Neural progenitor cell (in vitro differentiated cells): ENCODE measurements at regions not wholly inside any gene's neighbourhood (a gene's known extent, or its start where the extent isn't known, plus 50 kb on each side); places are given as distances from the start of the nearest gene placed in this dataset.

Experiments
- CTCF ChIP-seq: fragments of 200-600 bp; sonication (generic); IDR thresholded peaks from 2 replicates; pipeline ENCODE4 v1.5.1; 2017; ENCODE audit warnings: antibody characterized with exemption, mild to moderate bottlenecking
- EZH2phosphoT487 ChIP-seq: fragments of 200-600 bp; sonication (generic); IDR thresholded peaks from 2 replicates; pipeline ENCODE4 v1.6.1; 2017; ENCODE audit warnings: antibody characterized with exemption

GRCh38 chr1:218755128-218755527 is 410.0 kb downstream of the TGFB2 start:
- TF ChIP-seq EZH2phosphoT487 (no peak), CTCF (no peak)
